ENCODE measurements at regions not wholly inside any gene's neighbourhood (a gene's known extent, or its start where the extent isn't known, plus 50 kb on each side); places are given as distances from the start of the nearest gene placed in this dataset.

- TF ChIP-seq CHD7 (IDR thresholded peaks at IDR 0.05; ENCODE audit: insufficient replicate concordance, low read length): no peak
- no peak for TF ChIP-seq CEBPB (IDR thresholded peaks at IDR 0.05; ENCODE audit: low read depth, low read length)
- TF ChIP-seq SUZ12 (IDR thresholded peaks at IDR 0.05; ENCODE audit: low read length): no peak
- no peak for TF ChIP-seq TEAD4 (IDR thresholded peaks at IDR 0.05; ENCODE audit: low read depth, low read length)
- TF ChIP-seq POLR2AphosphoS5 (IDR thresholded peaks at IDR 0.05; ENCODE audit: low read depth, low read length): no peak
- no peak for TF ChIP-seq GABPA (IDR thresholded peaks at IDR 0.05; ENCODE audit: borderline replicate concordance, insufficient read depth, low read length)
- TF ChIP-seq SIN3A (conservative IDR thresholded peaks at IDR 0.05 in 1 of 2, IDR thresholded peaks at IDR 0.05 in 1 of 2; ENCODE audit: low read depth in 1 of 2, low read length in 2 of 2): no peak
- no peak for TF ChIP-seq CTBP2 (IDR thresholded peaks at IDR 0.05; ENCODE audit: borderline replicate concordance, insufficient read depth, insufficient read length, low read length)
These were observed 79.0 kb upstream of the SUCLG2 start (continued) for GRCh38 chr3:67733269-67733950.
